ENCODE measurements at regions not wholly inside any gene's neighbourhood (a gene's known extent, or its start where the extent isn't known, plus 50 kb on each side); places are given as distances from the start of the nearest gene placed in this dataset.

GRCh38 chr2:19762142-19762541, 139.6 kb downstream of the TTC32 start:
- no TSS peak for BruUV-seq (replicated peaks)
- Histone ChIP-seq H3K4me2 (ENCODE audit: control insufficient read depth, insufficient read depth) (no peak overlapping the region), H3K9ac (ENCODE audit: control insufficient read depth, insufficient read depth, low read length) (no peak overlapping the region), H3K9me3 (replicated peaks; ENCODE audit: control insufficient read depth, insufficient read depth, low read length) (no peaks in the 10 kb centered on the region), H3K27me3 (replicated peaks in 1 of 2; ENCODE audit: control insufficient read depth in 2 of 2, insufficient read depth in 2 of 2, low read length in 1 of 2) (peaks cover 0 to under 1% of the 10 kb centered on the region in 2 experiments; a peak in 1 of 4 replicates), H3K36me3 (ENCODE audit: control insufficient read depth in 2 of 2, insufficient read depth in 2 of 2, low read length in 1 of 2) (no peaks in the 10 kb centered on the region), H3K4me3 (no peak overlapping the region), H3K27ac (ENCODE audit: control insufficient read depth, insufficient read depth) (no peak overlapping the region), H4K20me1 (ENCODE audit: control insufficient read depth, insufficient read depth) (no peaks in the 10 kb centered on the region), H3K4me1 (ENCODE audit: control insufficient read depth, insufficient read depth, low read length) (no peaks in the 10 kb centered on the region), H2AFZ (ENCODE audit: control insufficient read depth, low read depth, low read length) (no peak overlapping the region), H3K79me2 (ENCODE audit: control insufficient read depth, insufficient read depth, low read length) (no peaks in the 10 kb centered on the region)
- ATAC-seq (no peak), FAIRE-seq (no peak), DNase-seq (ENCODE audit: low read depth, low spot score) (no peak)
- SMC1A ChIA-PET (ENCODE audit: uncharacterized antibody, unreplicated experiment), result no interaction called here
- CTCF ChIA-PET, result no interaction called here
- in situ Hi-C loops (cut with MboI), result no loop called here
- 27% methylated on average over 1 of the region's 1 CpG for WGBS (ENCODE audit: insufficient coverage, insufficient replicate concordance, low lambda C conversion rate, missing lambda C conversion rate)
- intact Hi-C loops (cut with micrococcal nuclease; ENCODE audit: unreplicated experiment), result no loop called here
- TF ChIP-seq DPF2 (IDR thresholded peaks at IDR 0.05) (no peak), ZBTB33 (IDR thresholded peaks at IDR 0.05) (no peak)
- POLR2A ChIA-PET, result no interaction called here
- RAD21 ChIA-PET (ENCODE audit: unreplicated experiment), result no interaction called here

- Histone ChIP-seq H3K27me3 (replicated peaks in 1 of 2; ENCODE audit: control insufficient read depth in 2 of 2, insufficient read depth in 2 of 2, low read length in 1 of 2) (no peaks in the 10 kb centered on the region), H3K9ac (ENCODE audit: control insufficient read depth, insufficient read depth, low read length) (no peak overlapping the region), H2AFZ (ENCODE audit: control insufficient read depth, low read depth, low read length) (no peak overlapping the region), H3K4me1 (ENCODE audit: control insufficient read depth, insufficient read depth, low read length) (no peaks in the 10 kb centered on the region), H3K4me2 (ENCODE audit: control insufficient read depth, insufficient read depth) (no peak overlapping the region), H3K27ac (ENCODE audit: control insufficient read depth, insufficient read depth) (no peak overlapping the region), H3K36me3 (ENCODE audit: control insufficient read depth in 2 of 2, insufficient read depth in 2 of 2, low read length in 1 of 2) (no peaks in the 10 kb centered on the region), H4K20me1 (ENCODE audit: control insufficient read depth, insufficient read depth) (no peaks in the 10 kb centered on the region), H3K9me3 (replicated peaks; ENCODE audit: control insufficient read depth, insufficient read depth, low read length) (no peaks in the 10 kb centered on the region), H3K79me2 (ENCODE audit: control insufficient read depth, insufficient read depth, low read length) (no peaks in the 10 kb centered on the region), H3K4me3 (no peak overlapping the region)
- in situ Hi-C loops (cut with MboI), result no loop called here
- intact Hi-C loops (cut with micrococcal nuclease; ENCODE audit: unreplicated experiment), result no loop called here
- ATAC-seq (no peak), FAIRE-seq (no peak), DNase-seq (ENCODE audit: low read depth, low spot score) (no peak)
- RAD21 ChIA-PET (ENCODE audit: unreplicated experiment), result no interaction called here
- CTCF ChIA-PET, result interaction anchor here (1.6 kb wide), 2 partner anchors 11 to 13 kb away, joined by 4 read pairs; no protein-coding TSS in a partner anchor
- POLR2A ChIA-PET, result no interaction called here
- BruUV-seq (replicated peaks), result no TSS peak
- WGBS (ENCODE audit: insufficient coverage, insufficient replicate concordance, low lambda C conversion rate, missing lambda C conversion rate), result 47% methylated on average over 6 of the region's 6 CpGs
- SMC1A ChIA-PET (ENCODE audit: uncharacterized antibody, unreplicated experiment), result no interaction called here
- TF ChIP-seq TBL1XR1 (IDR thresholded peaks at IDR 0.05; ENCODE audit: low read depth, low read length), result no peak
- TF ChIP-seq TCF7 (IDR thresholded peaks at IDR 0.05; ENCODE audit: borderline replicate concordance), result no peak
- TF ChIP-seq ETV6 (conservative IDR thresholded peaks at IDR 0.05 in 1 of 2, IDR thresholded peaks at IDR 0.05 in 1 of 2; ENCODE audit: borderline replicate concordance in 1 of 2, low read depth in 1 of 2), result no peak
- TF ChIP-seq CUX1 (IDR thresholded peaks at IDR 0.05; ENCODE audit: insufficient replicate concordance, low read depth, low read length), result no peak
- TF ChIP-seq PAX8 (IDR thresholded peaks at IDR 0.05), result no peak
Observed at GRCh38 chr2:19759880-19760279, 141.9 kb downstream of the TTC32 start.

Data from GM12878 (cell line).